ENCODE measurements at regions not wholly inside any gene's neighbourhood (a gene's known extent, or its start where the extent isn't known, plus 50 kb on each side); places are given as distances from the start of the nearest gene placed in this dataset.

- Mint-ChIP-seq H3K4me1 (ENCODE audit: low read depth, unreplicated experiment) (peaks cover 18% of the 10 kb centered on the region), H3K9me3 (ENCODE audit: unreplicated experiment) (no peaks in the 10 kb centered on the region), H3K27me3 (ENCODE audit: unreplicated experiment) (peaks cover 4% of the 10 kb centered on the region), H3K36me3 (ENCODE audit: unreplicated experiment) (no peaks in the 10 kb centered on the region), H3K27ac (ENCODE audit: unreplicated experiment) (no peak overlapping the region), H3K4me3 (ENCODE audit: unreplicated experiment) (no peak overlapping the region)
- DNase-seq: no peak
- TF ChIP-seq CTCF (IDR thresholded peaks at IDR 0.05; ENCODE audit: partially characterized antibody, unreplicated experiment): no peak
These were observed 515.5 kb upstream of the MYT1L start for GRCh38 chr2:2846332-2847208.

- Mint-ChIP-seq H3K27me3 (ENCODE audit: unreplicated experiment) (peaks cover 4% of the 10 kb centered on the region), H3K27ac (ENCODE audit: unreplicated experiment) (peak overlapping the region; percentile 45), H3K4me1 (ENCODE audit: low read depth, unreplicated experiment) (peaks cover 15% of the 10 kb centered on the region), H3K9me3 (ENCODE audit: unreplicated experiment) (peaks cover under 1% of the 10 kb centered on the region), H3K36me3 (ENCODE audit: unreplicated experiment) (no peaks in the 10 kb centered on the region), H3K4me3 (ENCODE audit: unreplicated experiment) (no peak overlapping the region)
- TF ChIP-seq CTCF (IDR thresholded peaks at IDR 0.05; ENCODE audit: partially characterized antibody, unreplicated experiment): no peak
- DNase-seq: no peak
These were observed 514.8 kb upstream of the MYT1L start for GRCh38 chr2:2845806-2846315.

GRCh38 chr2:2845267-2845666, 514.2 kb upstream of the MYT1L start:
- no peak for DNase-seq
- Mint-ChIP-seq H3K27me3 (ENCODE audit: unreplicated experiment) (peaks cover 4% of the 10 kb centered on the region), H3K27ac (ENCODE audit: unreplicated experiment) (no peak overlapping the region), H3K36me3 (ENCODE audit: unreplicated experiment) (no peaks in the 10 kb centered on the region), H3K4me3 (ENCODE audit: unreplicated experiment) (no peak overlapping the region), H3K9me3 (ENCODE audit: unreplicated experiment) (peaks cover 1% of the 10 kb centered on the region), H3K4me1 (ENCODE audit: low read depth, unreplicated experiment) (peaks cover 12% of the 10 kb centered on the region)
- TF ChIP-seq CTCF (IDR thresholded peaks at IDR 0.05; ENCODE audit: partially characterized antibody, unreplicated experiment): no peak

GRCh38 chr2:2843969-2844548, 513.0 kb upstream of the MYT1L start:
- Mint-ChIP-seq H3K27me3 (ENCODE audit: unreplicated experiment) (peaks cover 6% of the 10 kb centered on the region), H3K4me3 (ENCODE audit: unreplicated experiment) (no peak overlapping the region), H3K36me3 (ENCODE audit: unreplicated experiment) (no peaks in the 10 kb centered on the region), H3K27ac (ENCODE audit: unreplicated experiment) (no peak overlapping the region), H3K9me3 (ENCODE audit: unreplicated experiment) (peaks cover 1% of the 10 kb centered on the region), H3K4me1 (ENCODE audit: low read depth, unreplicated experiment) (peaks cover 8% of the 10 kb centered on the region)
- TF ChIP-seq CTCF (IDR thresholded peaks at IDR 0.05; ENCODE audit: partially characterized antibody, unreplicated experiment): peak; percentile 50
- no peak for DNase-seq

GRCh38 chr2:2842466-2842865, 511.4 kb upstream of the MYT1L start:
- Mint-ChIP-seq H3K9me3 (ENCODE audit: unreplicated experiment) (peaks cover 3% of the 10 kb centered on the region), H3K27me3 (ENCODE audit: unreplicated experiment) (peaks cover 3% of the 10 kb centered on the region), H3K27ac (ENCODE audit: unreplicated experiment) (no peak overlapping the region), H3K36me3 (ENCODE audit: unreplicated experiment) (peaks cover 4% of the 10 kb centered on the region), H3K4me1 (ENCODE audit: low read depth, unreplicated experiment) (peaks cover 11% of the 10 kb centered on the region), H3K4me3 (ENCODE audit: unreplicated experiment) (no peak overlapping the region)
- no peak for TF ChIP-seq CTCF (IDR thresholded peaks at IDR 0.05; ENCODE audit: partially characterized antibody, unreplicated experiment)
- no peak for DNase-seq

All from glutamatergic neuron (in vitro differentiated cells).